ENCODE measurements at regions not wholly inside any gene's neighbourhood (a gene's known extent, or its start where the extent isn't known, plus 50 kb on each side); places are given as distances from the start of the nearest gene placed in this dataset.

DNA sequence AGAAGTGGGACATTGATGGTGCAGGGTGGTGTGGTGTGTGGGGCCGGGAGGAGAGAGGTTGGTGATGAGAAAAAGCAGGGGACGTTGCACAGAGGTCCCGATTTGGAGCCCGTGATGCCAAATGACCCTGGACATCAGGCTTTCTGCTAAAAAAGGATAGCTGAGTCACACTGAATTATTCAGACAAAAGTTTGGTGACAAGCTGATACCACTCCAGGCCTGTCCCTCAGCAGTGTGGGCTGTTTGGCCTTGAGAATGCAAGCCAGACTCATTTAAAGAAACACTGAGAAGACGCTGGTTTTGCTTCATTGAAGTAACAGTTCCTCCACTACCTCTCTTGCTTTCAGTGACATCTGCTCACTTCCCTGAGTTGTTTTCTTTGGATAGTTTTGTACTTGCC, 262.1 kb upstream of the PWP1 start:
- Histone ChIP-seq H3K27me3 (ENCODE audit: control insufficient read depth in 1 of 2, insufficient read depth in 2 of 2, low read length in 1 of 2) (no peaks in the 10 kb centered on the region), H3K4me3 (ENCODE audit: low read length in 2 of 2) (no peak overlapping the region), H3K36me3 (ENCODE audit: control insufficient read depth in 1 of 2, insufficient read depth in 2 of 2, low read length in 1 of 2) (no peaks in the 10 kb centered on the region), H3K9me3 (ENCODE audit: control insufficient read depth, low read length) (peaks cover 1% of the 10 kb centered on the region), H3K4me1 (ENCODE audit: control insufficient read depth in 1 of 2, insufficient read depth in 2 of 2, low read length in 2 of 2) (no peaks in the 10 kb centered on the region), H3K27ac (ENCODE audit: low read depth in 1 of 2, low read length in 2 of 2) (no peak overlapping the region)
- DNase-seq = no peak
- 26 to 38% methylated on average over 5 of the region's 5 CpGs for WGBS, 2 donors
- ATAC-seq (ENCODE audit: low FRiP score) = no peak
- intact Hi-C loops (cut with DNase I) = no loop called here

DNA sequence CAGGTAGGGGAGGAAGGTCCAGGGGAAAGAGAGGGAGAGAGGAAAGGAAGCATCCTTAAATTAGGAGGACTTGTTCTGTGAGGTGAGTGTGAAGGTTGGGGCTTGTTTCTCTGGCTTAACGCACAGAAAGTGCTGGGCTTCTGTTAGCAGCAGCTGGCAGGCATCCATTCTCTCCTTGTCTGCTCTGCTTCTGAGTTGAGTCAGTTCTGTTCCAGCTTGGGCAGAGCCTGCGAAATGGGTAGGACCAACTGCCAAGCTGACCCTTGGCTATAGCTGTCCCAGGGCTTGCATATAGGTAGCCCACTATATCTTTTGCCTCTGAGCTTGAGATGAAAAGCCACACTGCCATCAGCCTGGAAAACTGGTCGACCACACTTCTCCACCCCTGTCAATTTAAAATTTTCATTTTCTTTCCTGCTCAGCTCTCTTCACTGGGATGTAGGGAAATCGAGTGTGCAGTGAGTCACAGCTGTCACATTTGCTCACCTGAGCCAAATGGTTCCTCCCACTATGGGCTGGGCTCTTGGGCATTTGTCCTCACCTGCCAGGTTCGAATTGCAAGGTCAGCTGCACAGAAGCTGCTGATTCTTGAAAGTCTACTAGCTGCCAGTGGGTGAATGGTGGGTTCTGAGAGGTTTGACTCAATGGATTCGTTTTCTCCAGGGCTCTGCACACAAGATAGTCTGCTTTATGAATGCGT, 256.4 kb upstream of the PWP1 start:
- no peaks in the 10 kb centered on the region for H3K27me3 ChIP-seq (ENCODE audit: control insufficient read depth in 1 of 2, insufficient read depth in 2 of 2, low read length in 1 of 2)
- no peaks in the 10 kb centered on the region for H3K36me3 ChIP-seq (ENCODE audit: control insufficient read depth in 1 of 2, insufficient read depth in 2 of 2, low read length in 1 of 2)
- WGBS, 2 donors = 58 to 64% methylated on average over 7 of the region's 7 CpGs
- no peak overlapping the region for H3K4me3 ChIP-seq (ENCODE audit: low read length in 2 of 2)
- H3K9me3 ChIP-seq (ENCODE audit: control insufficient read depth, low read length) = peaks cover 1% of the 10 kb centered on the region
- H3K27ac ChIP-seq (ENCODE audit: low read depth in 1 of 2, low read length in 2 of 2) = no peak overlapping the region
- intact Hi-C loops (cut with DNase I) = no loop called here
- ATAC-seq (ENCODE audit: low FRiP score) = no peak
- H3K4me1 ChIP-seq (ENCODE audit: control insufficient read depth in 1 of 2, insufficient read depth in 2 of 2, low read length in 2 of 2) = no peaks in the 10 kb centered on the region
- no peak for DNase-seq

DNA sequence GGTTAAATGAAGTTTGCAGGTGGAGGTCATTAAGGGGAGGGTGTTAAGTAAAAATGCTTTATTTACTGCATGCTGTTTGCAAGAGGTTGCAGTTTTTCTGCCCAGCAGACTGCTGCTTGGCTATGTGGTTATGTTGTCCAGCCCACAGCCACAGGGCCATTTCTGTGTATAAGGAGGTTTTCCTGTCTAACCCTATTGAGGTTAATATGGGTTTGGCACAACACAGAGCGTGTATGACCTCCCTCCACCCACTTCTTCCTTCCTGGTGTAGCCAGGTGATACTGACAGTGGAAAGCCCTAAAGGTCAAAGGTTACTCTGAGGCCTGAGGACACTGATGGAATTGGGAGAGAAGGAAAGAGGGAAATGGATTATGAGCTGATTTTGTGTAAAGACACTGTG, 253.7 kb upstream of the PWP1 start:
- no peaks in the 10 kb centered on the region for H3K4me1 ChIP-seq (ENCODE audit: control insufficient read depth in 1 of 2, insufficient read depth in 2 of 2, low read length in 2 of 2)
- ATAC-seq (ENCODE audit: low FRiP score) (no peak), DNase-seq (no peak)
- no peak overlapping the region for H3K27ac ChIP-seq (ENCODE audit: low read depth in 1 of 2, low read length in 2 of 2)
- no peaks in the 10 kb centered on the region for H3K27me3 ChIP-seq (ENCODE audit: control insufficient read depth in 1 of 2, insufficient read depth in 2 of 2, low read length in 1 of 2)
- intact Hi-C loops (cut with DNase I) = no loop called here
- no peaks in the 10 kb centered on the region for H3K36me3 ChIP-seq (ENCODE audit: control insufficient read depth in 1 of 2, insufficient read depth in 2 of 2, low read length in 1 of 2)
- H3K4me3 ChIP-seq (ENCODE audit: low read length in 2 of 2) = no peak overlapping the region
- WGBS, 2 donors = 93% methylated on average over 1 of the region's 1 CpG
- peaks cover under 1% of the 10 kb centered on the region for H3K9me3 ChIP-seq (ENCODE audit: control insufficient read depth, low read length)

DNA sequence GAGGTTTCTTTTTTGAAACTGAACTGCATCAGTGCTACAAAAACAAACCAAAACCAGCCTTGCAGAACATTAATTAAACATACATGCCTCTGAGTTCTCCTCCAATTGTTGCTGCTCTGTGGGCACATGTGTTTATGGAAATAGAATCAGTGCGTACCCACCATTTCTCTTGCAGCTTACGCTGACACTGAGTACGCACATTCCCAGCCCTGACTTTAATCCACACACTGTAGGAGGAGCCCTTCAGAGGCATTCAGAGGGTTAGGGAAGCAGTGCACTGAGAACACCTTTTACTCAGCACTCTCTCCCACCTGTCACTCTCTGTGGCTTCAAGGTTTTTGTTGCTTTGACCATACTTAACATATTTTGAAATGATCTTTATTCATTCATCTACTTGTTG, 250.5 kb upstream of the PWP1 start:
- H3K4me3 ChIP-seq (ENCODE audit: low read length in 2 of 2) = no peak overlapping the region
- H3K4me1 ChIP-seq (ENCODE audit: control insufficient read depth in 1 of 2, insufficient read depth in 2 of 2, low read length in 2 of 2) = no peaks in the 10 kb centered on the region
- H3K27me3 ChIP-seq (ENCODE audit: control insufficient read depth in 1 of 2, insufficient read depth in 2 of 2, low read length in 1 of 2) = no peaks in the 10 kb centered on the region
- WGBS, 2 donors = 88 to 95% methylated on average over 3 of the region's 3 CpGs
- no peaks in the 10 kb centered on the region for H3K9me3 ChIP-seq (ENCODE audit: control insufficient read depth, low read length)
- DNase-seq (no peak), ATAC-seq (ENCODE audit: low FRiP score) (no peak)
- no peaks in the 10 kb centered on the region for H3K36me3 ChIP-seq (ENCODE audit: control insufficient read depth in 1 of 2, insufficient read depth in 2 of 2, low read length in 1 of 2)
- no peak overlapping the region for H3K27ac ChIP-seq (ENCODE audit: low read depth in 1 of 2, low read length in 2 of 2)
- intact Hi-C loops (cut with DNase I) = no loop called here

DNA sequence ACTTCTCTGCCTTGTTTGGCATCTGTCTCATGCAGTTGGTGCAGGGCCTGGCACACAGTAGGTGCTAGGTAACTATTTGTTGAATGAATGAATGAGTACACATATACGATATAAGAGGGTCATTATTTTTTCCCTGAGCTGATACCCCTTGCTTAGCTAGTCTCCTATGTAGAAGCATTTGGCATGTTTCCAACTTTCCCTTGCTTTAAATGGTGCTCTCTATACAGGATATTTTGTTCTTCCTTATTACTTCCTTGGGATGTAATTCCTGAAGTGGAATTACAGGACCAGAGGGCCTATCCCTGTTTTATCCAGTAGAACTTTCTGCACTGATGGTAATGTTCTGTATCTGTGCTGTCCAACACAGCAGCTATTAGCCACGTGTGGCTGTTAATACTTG, 250.1 kb upstream of the PWP1 start:
- intact Hi-C loops (cut with DNase I) = no loop called here
- H3K27me3 ChIP-seq (ENCODE audit: control insufficient read depth in 1 of 2, insufficient read depth in 2 of 2, low read length in 1 of 2) = no peaks in the 10 kb centered on the region
- H3K4me3 ChIP-seq (ENCODE audit: low read length in 2 of 2) = no peak overlapping the region
- no peak overlapping the region for H3K27ac ChIP-seq (ENCODE audit: low read depth in 1 of 2, low read length in 2 of 2)
- WGBS, 2 donors = 84 to 85% methylated on average over 2 of the region's 2 CpGs
- H3K4me1 ChIP-seq (ENCODE audit: control insufficient read depth in 1 of 2, insufficient read depth in 2 of 2, low read length in 2 of 2) = no peaks in the 10 kb centered on the region
- ATAC-seq (ENCODE audit: low FRiP score) (no peak), DNase-seq (no peak)
- no peaks in the 10 kb centered on the region for H3K36me3 ChIP-seq (ENCODE audit: control insufficient read depth in 1 of 2, insufficient read depth in 2 of 2, low read length in 1 of 2)
- H3K9me3 ChIP-seq (ENCODE audit: control insufficient read depth, low read length) = no peaks in the 10 kb centered on the region

DNA sequence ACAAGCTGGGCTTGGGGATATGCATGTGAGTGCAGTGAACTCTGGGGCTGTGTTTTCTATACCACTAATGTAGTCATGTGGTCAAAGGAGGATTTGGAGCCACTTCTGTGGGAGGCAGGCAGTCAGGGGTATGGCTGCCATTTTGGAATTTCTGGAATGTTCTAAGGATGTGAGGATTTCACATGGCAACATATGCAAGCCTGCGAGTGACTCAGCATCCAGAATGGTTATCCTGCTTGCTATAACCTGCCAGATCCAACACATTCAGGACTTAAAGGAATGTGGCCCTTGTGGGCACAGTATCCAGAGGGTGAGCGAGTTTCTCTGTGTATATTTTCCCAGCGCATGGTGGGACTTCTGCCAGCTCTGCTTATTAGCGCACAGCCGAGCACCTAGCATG, 249.2 kb upstream of the PWP1 start:
- no peak overlapping the region for H3K27ac ChIP-seq (ENCODE audit: low read depth in 1 of 2, low read length in 2 of 2)
- H3K4me3 ChIP-seq (ENCODE audit: low read length in 2 of 2) = no peak overlapping the region
- intact Hi-C loops (cut with DNase I) = no loop called here
- WGBS, 2 donors = 51 to 57% methylated on average over 5 of the region's 5 CpGs
- H3K36me3 ChIP-seq (ENCODE audit: control insufficient read depth in 1 of 2, insufficient read depth in 2 of 2, low read length in 1 of 2) = no peaks in the 10 kb centered on the region
- DNase-seq (no peak), ATAC-seq (ENCODE audit: low FRiP score) (no peak)
- H3K27me3 ChIP-seq (ENCODE audit: control insufficient read depth in 1 of 2, insufficient read depth in 2 of 2, low read length in 1 of 2) = no peaks in the 10 kb centered on the region
- no peaks in the 10 kb centered on the region for H3K9me3 ChIP-seq (ENCODE audit: control insufficient read depth, low read length)
- H3K4me1 ChIP-seq (ENCODE audit: control insufficient read depth in 1 of 2, insufficient read depth in 2 of 2, low read length in 2 of 2) = no peaks in the 10 kb centered on the region

DNA sequence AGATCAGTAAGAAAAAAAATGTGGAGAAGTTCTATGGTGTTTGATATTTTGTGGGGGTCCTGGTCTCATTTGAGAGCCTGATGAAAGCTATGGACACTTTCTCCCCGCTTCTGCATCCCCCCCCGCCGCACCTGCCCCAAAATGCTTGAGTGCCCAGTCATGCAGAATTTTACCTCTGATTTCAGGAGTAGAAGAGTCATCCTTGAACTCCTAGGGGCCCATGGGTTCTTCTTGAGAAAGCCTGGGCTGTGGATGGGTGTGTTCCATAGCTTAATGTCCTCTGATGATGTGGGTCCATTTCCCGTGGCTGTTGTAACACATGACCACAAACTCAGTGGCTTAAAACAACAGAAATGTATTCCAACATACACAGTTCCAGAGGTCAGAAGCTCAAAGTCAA, 248.8 kb upstream of the PWP1 start:
- DNase-seq (no peak), ATAC-seq (ENCODE audit: low FRiP score) (no peak)
- intact Hi-C loops (cut with DNase I) = no loop called here
- no peak overlapping the region for H3K4me3 ChIP-seq (ENCODE audit: low read length in 2 of 2)
- no peaks in the 10 kb centered on the region for H3K36me3 ChIP-seq (ENCODE audit: control insufficient read depth in 1 of 2, insufficient read depth in 2 of 2, low read length in 1 of 2)
- no peaks in the 10 kb centered on the region for H3K27me3 ChIP-seq (ENCODE audit: control insufficient read depth in 1 of 2, insufficient read depth in 2 of 2, low read length in 1 of 2)
- WGBS, 2 donors = 84 to 87% methylated on average over 4 of the region's 4 CpGs
- no peaks in the 10 kb centered on the region for H3K4me1 ChIP-seq (ENCODE audit: control insufficient read depth in 1 of 2, insufficient read depth in 2 of 2, low read length in 2 of 2)
- H3K9me3 ChIP-seq (ENCODE audit: control insufficient read depth, low read length) = no peaks in the 10 kb centered on the region
- no peak overlapping the region for H3K27ac ChIP-seq (ENCODE audit: low read depth in 1 of 2, low read length in 2 of 2)

DNA sequence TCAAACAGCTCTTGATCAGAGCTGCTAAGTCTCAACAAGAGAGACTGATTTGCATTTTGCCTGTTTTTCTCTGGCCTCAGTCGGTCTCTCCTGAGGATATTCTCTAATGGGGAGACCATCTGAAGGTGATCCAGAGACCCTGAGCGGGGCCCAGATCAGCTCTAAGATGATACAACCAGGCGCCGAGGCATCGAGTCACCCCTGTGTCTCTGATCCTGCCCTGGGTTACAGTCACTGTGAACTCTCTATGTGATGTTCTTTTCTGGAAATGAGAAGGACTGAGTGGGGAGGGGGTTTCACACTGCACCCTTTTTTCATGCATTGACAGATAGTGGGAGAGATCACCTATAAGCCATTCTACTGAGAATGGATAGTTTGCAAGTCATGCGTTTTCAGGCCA, 247.6 kb upstream of the PWP1 start:
- DNase-seq (no peak), ATAC-seq (ENCODE audit: low FRiP score) (no peak)
- no peak overlapping the region for H3K27ac ChIP-seq (ENCODE audit: low read depth in 1 of 2, low read length in 2 of 2)
- no peak overlapping the region for H3K4me3 ChIP-seq (ENCODE audit: low read length in 2 of 2)
- H3K4me1 ChIP-seq (ENCODE audit: control insufficient read depth in 1 of 2, insufficient read depth in 2 of 2, low read length in 2 of 2) = no peaks in the 10 kb centered on the region
- H3K9me3 ChIP-seq (ENCODE audit: control insufficient read depth, low read length) = no peaks in the 10 kb centered on the region
- no peaks in the 10 kb centered on the region for H3K36me3 ChIP-seq (ENCODE audit: control insufficient read depth in 1 of 2, insufficient read depth in 2 of 2, low read length in 1 of 2)
- 95 to 97% methylated on average over 6 of the region's 6 CpGs for WGBS, 2 donors
- intact Hi-C loops (cut with DNase I) = no loop called here
- no peaks in the 10 kb centered on the region for H3K27me3 ChIP-seq (ENCODE audit: control insufficient read depth in 1 of 2, insufficient read depth in 2 of 2, low read length in 1 of 2)

DNA sequence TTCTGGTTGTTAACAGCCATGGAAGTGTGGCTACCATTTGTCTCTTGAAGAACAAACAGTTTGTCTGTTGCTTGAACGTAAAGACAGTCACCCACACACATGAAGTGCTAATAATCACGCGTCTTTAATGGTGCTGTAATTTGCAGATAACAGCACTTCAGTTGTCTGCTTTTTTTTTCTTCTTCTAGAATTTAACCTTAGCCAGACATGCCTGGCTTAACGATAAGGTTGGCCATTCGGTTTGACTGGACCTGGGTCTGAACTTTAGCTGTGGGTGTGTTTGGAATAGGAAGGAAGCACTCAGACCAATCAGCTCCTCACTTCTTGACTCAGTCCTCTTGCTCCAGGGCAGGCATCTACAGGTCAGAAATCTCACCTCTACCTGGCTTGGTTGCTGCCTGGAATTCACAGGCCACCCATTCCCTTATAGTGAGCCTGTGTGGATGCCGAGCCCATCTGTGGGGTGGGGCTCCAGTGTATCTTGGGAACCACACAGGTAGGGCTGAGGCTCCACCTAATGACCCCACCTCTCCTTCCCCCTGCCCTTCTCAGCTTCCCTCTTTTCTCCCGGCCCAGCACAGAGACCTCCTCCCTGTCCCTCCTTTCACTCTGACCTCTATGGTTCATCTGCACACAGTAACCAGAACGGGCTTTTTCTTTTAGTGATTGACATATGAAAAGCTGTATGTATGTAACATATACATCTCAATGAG, 246.4 kb upstream of the PWP1 start:
- intact Hi-C loops (cut with DNase I) = no loop called here
- 83 to 88% methylated on average over 8 of the region's 8 CpGs for WGBS, 2 donors
- no peak for DNase-seq
- no peaks in the 10 kb centered on the region for H3K4me1 ChIP-seq (ENCODE audit: control insufficient read depth in 1 of 2, insufficient read depth in 2 of 2, low read length in 2 of 2)
- ATAC-seq (ENCODE audit: low FRiP score) = no peak
- no peaks in the 10 kb centered on the region for H3K9me3 ChIP-seq (ENCODE audit: control insufficient read depth, low read length)
- H3K36me3 ChIP-seq (ENCODE audit: control insufficient read depth in 1 of 2, insufficient read depth in 2 of 2, low read length in 1 of 2) = no peaks in the 10 kb centered on the region
- no peak overlapping the region for H3K27ac ChIP-seq (ENCODE audit: low read depth in 1 of 2, low read length in 2 of 2)
- no peak overlapping the region for H3K4me3 ChIP-seq (ENCODE audit: low read length in 2 of 2)
- H3K27me3 ChIP-seq (ENCODE audit: control insufficient read depth in 1 of 2, insufficient read depth in 2 of 2, low read length in 1 of 2) = no peaks in the 10 kb centered on the region
